ENCODE measurements at regions not wholly inside any gene's neighbourhood (a gene's known extent, or its start where the extent isn't known, plus 50 kb on each side); places are given as distances from the start of the nearest gene placed in this dataset.

DNA sequence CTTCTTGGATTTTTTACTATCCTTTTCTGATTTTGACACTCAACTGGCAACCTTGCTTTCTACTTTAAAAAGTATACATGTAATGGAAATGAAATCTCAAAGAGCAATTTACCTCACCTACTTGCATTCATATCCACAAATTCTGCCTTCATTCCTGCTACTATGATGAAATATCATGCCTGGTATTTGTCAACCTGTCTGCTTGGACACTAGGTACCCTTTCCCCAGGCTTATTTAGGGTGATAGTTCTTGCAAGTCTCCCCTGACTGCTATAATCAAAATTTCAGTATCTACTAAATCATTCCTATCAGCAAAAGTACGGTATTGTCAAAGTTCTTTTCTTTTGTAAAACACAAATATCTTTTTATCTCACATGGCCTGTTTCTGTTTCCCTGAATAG lies 503.0 kb downstream of the GABRG1 start:
- Histone ChIP-seq H3K36me3 (no peaks in the 10 kb centered on the region), H3K4me1 (no peaks in the 10 kb centered on the region), H3K4me3 (no peak overlapping the region), H3K9me3 (no peaks in the 10 kb centered on the region), H3K27ac (no peak overlapping the region), H3K27me3 (no peaks in the 10 kb centered on the region)
- DNase-seq (ENCODE audit: low spot score in 2 of 2) = no peak
- TF ChIP-seq, protein P1, sequence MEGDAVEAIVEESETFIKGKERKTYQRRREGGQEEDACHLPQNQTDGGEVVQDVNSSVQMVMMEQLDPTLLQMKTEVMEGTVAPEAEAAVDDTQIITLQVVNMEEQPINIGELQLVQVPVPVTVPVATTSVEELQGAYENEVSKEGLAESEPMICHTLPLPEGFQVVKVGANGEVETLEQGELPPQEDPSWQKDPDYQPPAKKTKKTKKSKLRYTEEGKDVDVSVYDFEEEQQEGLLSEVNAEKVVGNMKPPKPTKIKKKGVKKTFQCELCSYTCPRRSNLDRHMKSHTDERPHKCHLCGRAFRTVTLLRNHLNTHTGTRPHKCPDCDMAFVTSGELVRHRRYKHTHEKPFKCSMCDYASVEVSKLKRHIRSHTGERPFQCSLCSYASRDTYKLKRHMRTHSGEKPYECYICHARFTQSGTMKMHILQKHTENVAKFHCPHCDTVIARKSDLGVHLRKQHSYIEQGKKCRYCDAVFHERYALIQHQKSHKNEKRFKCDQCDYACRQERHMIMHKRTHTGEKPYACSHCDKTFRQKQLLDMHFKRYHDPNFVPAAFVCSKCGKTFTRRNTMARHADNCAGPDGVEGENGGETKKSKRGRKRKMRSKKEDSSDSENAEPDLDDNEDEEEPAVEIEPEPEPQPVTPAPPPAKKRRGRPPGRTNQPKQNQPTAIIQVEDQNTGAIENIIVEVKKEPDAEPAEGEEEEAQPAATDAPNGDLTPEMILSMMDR (IDR thresholded peaks at IDR 0.05) = no peak
- intact Hi-C loops (cut with DNase I) = no loop called here

DNA sequence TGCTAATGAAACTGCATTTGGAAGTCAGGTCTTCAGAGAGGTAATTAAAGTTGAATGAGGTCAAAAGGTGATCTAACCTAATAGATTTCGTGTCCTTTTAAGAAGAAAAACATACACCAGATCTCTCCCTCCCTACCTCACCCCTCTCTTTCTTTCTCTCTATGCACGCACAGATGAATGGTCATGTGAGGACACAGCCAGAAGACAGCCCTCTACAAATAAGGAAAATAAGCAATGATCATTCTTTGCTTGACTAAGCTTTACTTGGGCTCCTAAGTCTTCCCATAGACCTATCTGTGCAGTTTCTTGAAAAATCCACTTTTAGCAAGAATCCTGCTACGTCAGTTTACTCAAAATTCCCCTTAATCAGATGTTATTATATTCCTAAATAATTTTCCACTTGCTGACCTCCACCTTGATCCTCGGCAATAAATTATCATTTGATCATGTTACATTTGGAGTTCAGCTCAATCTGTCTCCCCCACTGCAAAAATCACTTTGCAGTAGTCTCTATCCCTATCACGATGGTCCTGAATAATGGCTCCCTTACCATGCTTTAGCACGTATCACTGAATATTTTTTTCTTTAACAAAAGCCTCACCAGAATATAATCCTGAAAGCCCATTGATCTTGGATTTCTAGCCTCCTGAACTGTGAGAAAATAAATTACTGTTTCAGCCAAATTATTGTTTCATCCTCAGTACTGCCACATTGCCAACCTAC lies 527.3 kb downstream of the GABRG1 start:
- Histone ChIP-seq H3K36me3 (no peaks in the 10 kb centered on the region), H3K9me3 (no peaks in the 10 kb centered on the region), H3K27ac (no peak overlapping the region), H3K27me3 (no peaks in the 10 kb centered on the region), H3K4me3 (no peak overlapping the region), H3K4me1 (no peaks in the 10 kb centered on the region)
- intact Hi-C loops (cut with DNase I) = no loop called here
- TF ChIP-seq, protein P1 (IDR thresholded peaks at IDR 0.05) = no peak
- no peak for DNase-seq (ENCODE audit: low spot score in 2 of 2)

DNA sequence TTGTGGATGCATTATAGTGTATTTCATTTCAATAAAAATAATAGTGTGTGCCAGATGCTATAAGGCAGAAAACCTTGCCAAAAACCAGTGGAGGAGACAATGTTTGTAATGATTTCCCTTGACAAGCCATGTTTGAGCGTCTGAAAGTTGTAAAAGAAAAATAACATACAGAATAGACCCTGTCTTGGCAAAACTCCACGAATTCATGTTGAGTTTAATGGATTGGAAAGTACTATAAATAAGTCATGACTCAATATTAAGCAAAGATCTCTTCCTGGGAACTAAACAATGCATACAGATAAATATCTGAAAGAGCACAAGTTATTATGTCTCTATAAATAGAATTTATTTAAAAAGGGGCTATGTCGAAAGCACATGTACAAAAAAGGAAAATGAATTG lies 543.5 kb downstream of the GABRG1 start:
- Histone ChIP-seq H3K9me3 (no peaks in the 10 kb centered on the region), H3K4me3 (no peak overlapping the region), H3K36me3 (no peaks in the 10 kb centered on the region), H3K27me3 (no peaks in the 10 kb centered on the region), H3K27ac (no peak overlapping the region), H3K4me1 (no peaks in the 10 kb centered on the region)
- no peak for DNase-seq (ENCODE audit: low spot score in 2 of 2)
- intact Hi-C loops (cut with DNase I) = no loop called here
- TF ChIP-seq, protein P1 (IDR thresholded peaks at IDR 0.05) = no peak

DNA sequence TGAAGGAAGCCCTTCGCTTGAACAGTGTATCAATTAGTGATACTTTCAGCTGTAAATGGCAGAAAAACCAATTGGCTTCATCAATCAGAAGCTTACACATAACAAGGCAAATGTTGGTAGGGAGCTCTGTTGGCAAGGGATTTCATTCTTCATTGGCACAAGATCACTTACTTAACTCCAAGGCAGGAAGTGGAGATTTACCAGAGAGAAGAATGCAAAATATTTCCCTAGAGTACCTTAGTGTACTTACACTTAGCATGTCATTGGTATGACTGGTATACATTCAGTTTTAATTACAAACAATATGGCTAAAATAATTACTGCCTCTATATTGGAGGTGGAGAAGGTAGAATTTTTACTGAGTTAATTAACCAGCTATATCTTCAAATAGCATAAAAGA lies 545.0 kb downstream of the GABRG1 start:
- no peaks in the 10 kb centered on the region for H3K4me1 ChIP-seq
- intact Hi-C loops (cut with DNase I) = no loop called here
- H3K27ac ChIP-seq = no peak overlapping the region
- H3K36me3 ChIP-seq = no peaks in the 10 kb centered on the region
- H3K4me3 ChIP-seq = no peak overlapping the region
- TF ChIP-seq, protein P1 (IDR thresholded peaks at IDR 0.05) = no peak
- no peaks in the 10 kb centered on the region for H3K9me3 ChIP-seq
- no peak for DNase-seq (ENCODE audit: low spot score in 2 of 2)
- H3K27me3 ChIP-seq = no peaks in the 10 kb centered on the region

GRCh38 chr4:45576275-45576674 lies 547.6 kb downstream of the GABRG1 start:
- TF ChIP-seq, protein P1 (IDR thresholded peaks at IDR 0.05) = no peak
- no peaks in the 10 kb centered on the region for H3K36me3 ChIP-seq
- intact Hi-C loops (cut with DNase I) = no loop called here
- H3K9me3 ChIP-seq = no peaks in the 10 kb centered on the region
- H3K27me3 ChIP-seq = no peaks in the 10 kb centered on the region
- H3K27ac ChIP-seq = no peak overlapping the region
- H3K4me3 ChIP-seq = no peak overlapping the region
- DNase-seq (ENCODE audit: low spot score in 2 of 2) = no peak
- H3K4me1 ChIP-seq = no peaks in the 10 kb centered on the region

GRCh38 chr4:45569619-45570018 lies 554.2 kb downstream of the GABRG1 start:
- intact Hi-C loops (cut with DNase I) = no loop called here
- no peak for DNase-seq (ENCODE audit: low spot score in 2 of 2)
- no peaks in the 10 kb centered on the region for H3K4me1 ChIP-seq
- no peak overlapping the region for H3K4me3 ChIP-seq
- no peaks in the 10 kb centered on the region for H3K27me3 ChIP-seq
- H3K36me3 ChIP-seq = no peaks in the 10 kb centered on the region
- H3K9me3 ChIP-seq = no peaks in the 10 kb centered on the region
- no peak overlapping the region for H3K27ac ChIP-seq
- TF ChIP-seq, protein P1 (IDR thresholded peaks at IDR 0.05) = no peak

Measured in ascending aorta (tissue), 2 donors.